ENCODE measurements at regions not wholly inside any gene's neighbourhood (a gene's known extent, or its start where the extent isn't known, plus 50 kb on each side); places are given as distances from the start of the nearest gene placed in this dataset.

DNA sequence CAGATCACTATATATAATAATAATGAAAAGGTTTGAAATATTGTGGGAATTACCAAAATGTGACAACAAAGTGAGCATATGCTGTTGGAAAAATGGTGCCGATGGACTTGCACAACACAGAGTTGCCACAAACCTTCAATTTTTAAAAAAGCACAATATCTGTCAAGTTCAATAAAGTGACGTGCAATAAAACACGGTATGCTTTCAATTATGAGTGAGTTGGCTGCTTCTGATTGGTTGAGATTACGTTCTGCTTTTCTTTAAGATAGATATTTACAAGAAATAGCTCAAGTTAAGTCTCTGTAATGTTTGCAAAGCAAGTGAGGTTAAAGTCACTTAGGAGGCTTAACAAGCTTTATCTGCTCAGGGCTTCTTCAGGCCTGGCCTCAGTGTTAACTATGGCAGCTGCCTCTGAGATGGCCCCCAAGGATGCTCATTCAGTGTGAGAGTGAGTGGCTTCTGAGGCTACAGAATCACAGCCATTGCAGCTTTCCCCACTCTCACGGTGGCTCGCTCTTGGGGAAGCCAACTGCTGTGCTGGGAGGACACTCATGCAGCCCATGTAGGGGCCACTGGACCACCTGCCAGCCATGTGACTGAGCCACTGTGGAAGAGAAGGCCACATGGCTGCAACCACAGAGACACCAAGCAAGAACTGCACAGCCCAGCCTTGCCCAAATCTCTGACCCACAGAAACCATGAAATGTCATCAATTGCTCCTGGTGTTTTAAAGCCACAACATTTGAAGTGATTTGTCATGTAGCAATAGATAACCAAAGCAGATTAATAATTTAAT, 78.3 kb upstream of the TMEM72 start:
- no peaks in the 10 kb centered on the region for H3K9me3 ChIP-seq
- H3K27me3 Mint-ChIP-seq (ENCODE audit: insufficient read depth, unreplicated experiment) = peaks cover 8% of the 10 kb centered on the region
- TF ChIP-seq, protein P1, sequence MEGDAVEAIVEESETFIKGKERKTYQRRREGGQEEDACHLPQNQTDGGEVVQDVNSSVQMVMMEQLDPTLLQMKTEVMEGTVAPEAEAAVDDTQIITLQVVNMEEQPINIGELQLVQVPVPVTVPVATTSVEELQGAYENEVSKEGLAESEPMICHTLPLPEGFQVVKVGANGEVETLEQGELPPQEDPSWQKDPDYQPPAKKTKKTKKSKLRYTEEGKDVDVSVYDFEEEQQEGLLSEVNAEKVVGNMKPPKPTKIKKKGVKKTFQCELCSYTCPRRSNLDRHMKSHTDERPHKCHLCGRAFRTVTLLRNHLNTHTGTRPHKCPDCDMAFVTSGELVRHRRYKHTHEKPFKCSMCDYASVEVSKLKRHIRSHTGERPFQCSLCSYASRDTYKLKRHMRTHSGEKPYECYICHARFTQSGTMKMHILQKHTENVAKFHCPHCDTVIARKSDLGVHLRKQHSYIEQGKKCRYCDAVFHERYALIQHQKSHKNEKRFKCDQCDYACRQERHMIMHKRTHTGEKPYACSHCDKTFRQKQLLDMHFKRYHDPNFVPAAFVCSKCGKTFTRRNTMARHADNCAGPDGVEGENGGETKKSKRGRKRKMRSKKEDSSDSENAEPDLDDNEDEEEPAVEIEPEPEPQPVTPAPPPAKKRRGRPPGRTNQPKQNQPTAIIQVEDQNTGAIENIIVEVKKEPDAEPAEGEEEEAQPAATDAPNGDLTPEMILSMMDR (IDR thresholded peaks at IDR 0.05; ENCODE audit: insufficient read depth in 1 of 2, low read depth in 1 of 2, low read length in 1 of 2, severe bottlenecking in 1 of 2, unreplicated experiment in 1 of 2) = no peak
- intact Hi-C loops (cut with micrococcal nuclease; ENCODE audit: unreplicated experiment) = no loop called here
- no peaks in the 10 kb centered on the region for H3K9me3 Mint-ChIP-seq (ENCODE audit: unreplicated experiment)
- H3K27me3 ChIP-seq (replicated peaks; ENCODE audit: control insufficient read depth, insufficient read depth, low read length) = no peaks in the 10 kb centered on the region
- ChIA-PET CTCF (no interaction called here), POLR2A (no interaction called here)
- no peaks in the 10 kb centered on the region for H3K36me3 ChIP-seq (ENCODE audit: control insufficient read depth, insufficient read depth, low read length)
- H3K4me3 ChIP-seq (ENCODE audit: low read depth, low read length) = no peak overlapping the region
- no peaks in the 10 kb centered on the region for H3K4me1 ChIP-seq
- no peaks in the 10 kb centered on the region for H3K4me1 Mint-ChIP-seq (ENCODE audit: low read depth, unreplicated experiment)
- no peak for DNase-seq
- no TSS peak for BruUV-seq (replicated peaks)
- H3K36me3 Mint-ChIP-seq (ENCODE audit: insufficient read depth, unreplicated experiment) = no peaks in the 10 kb centered on the region
- H3K4me3 Mint-ChIP-seq (ENCODE audit: unreplicated experiment) = no peak overlapping the region
- no peak overlapping the region for H3K27ac Mint-ChIP-seq (ENCODE audit: unreplicated experiment)

DNA sequence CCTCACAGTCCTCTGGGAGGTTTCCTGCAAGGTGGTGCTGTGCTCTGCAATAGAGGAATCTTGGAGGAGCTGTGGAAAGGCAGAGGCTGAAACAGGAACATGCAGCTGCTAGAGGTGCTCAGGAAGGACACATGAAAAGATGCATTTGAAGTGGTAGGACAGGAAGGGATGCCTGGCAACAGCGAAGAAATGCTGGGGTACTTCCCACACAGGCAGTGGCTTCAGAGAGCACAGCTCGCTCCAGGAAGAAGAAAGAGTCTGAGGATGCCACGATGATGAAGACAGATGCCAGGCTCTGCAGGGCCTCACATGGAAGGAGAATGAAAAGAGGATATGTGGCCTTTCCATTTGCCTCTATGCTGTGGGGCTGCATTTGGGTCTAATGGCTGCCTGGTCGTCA, 77.0 kb upstream of the TMEM72 start:
- intact Hi-C loops (cut with micrococcal nuclease; ENCODE audit: unreplicated experiment) = no loop called here
- TF ChIP-seq, protein P1 (IDR thresholded peaks at IDR 0.05; ENCODE audit: insufficient read depth in 1 of 2, low read depth in 1 of 2, low read length in 1 of 2, severe bottlenecking in 1 of 2, unreplicated experiment in 1 of 2) = no peak
- POLR2A ChIA-PET = no interaction called here
- peaks cover 8% of the 10 kb centered on the region for H3K27me3 Mint-ChIP-seq (ENCODE audit: insufficient read depth, unreplicated experiment)
- no peaks in the 10 kb centered on the region for H3K9me3 ChIP-seq
- no peaks in the 10 kb centered on the region for H3K4me1 ChIP-seq
- H3K27me3 ChIP-seq (replicated peaks; ENCODE audit: control insufficient read depth, insufficient read depth, low read length) = no peaks in the 10 kb centered on the region
- no peak overlapping the region for H3K4me3 ChIP-seq (ENCODE audit: low read depth, low read length)
- no peaks in the 10 kb centered on the region for H3K36me3 Mint-ChIP-seq (ENCODE audit: insufficient read depth, unreplicated experiment)
- H3K4me3 Mint-ChIP-seq (ENCODE audit: unreplicated experiment) = no peak overlapping the region
- no TSS peak for BruUV-seq (replicated peaks)
- H3K9me3 Mint-ChIP-seq (ENCODE audit: unreplicated experiment) = no peaks in the 10 kb centered on the region
- no peaks in the 10 kb centered on the region for H3K4me1 Mint-ChIP-seq (ENCODE audit: low read depth, unreplicated experiment)
- no peak overlapping the region for H3K27ac Mint-ChIP-seq (ENCODE audit: unreplicated experiment)
- H3K36me3 ChIP-seq (ENCODE audit: control insufficient read depth, insufficient read depth, low read length) = no peaks in the 10 kb centered on the region
- DNase-seq = no peak
- CTCF ChIA-PET = no interaction called here

- Mint-ChIP-seq H3K27ac (ENCODE audit: unreplicated experiment) (no peak overlapping the region), H3K36me3 (ENCODE audit: insufficient read depth, unreplicated experiment) (no peaks in the 10 kb centered on the region), H3K4me1 (ENCODE audit: low read depth, unreplicated experiment) (no peaks in the 10 kb centered on the region), H3K27me3 (ENCODE audit: insufficient read depth, unreplicated experiment) (peaks cover 12% of the 10 kb centered on the region), H3K4me3 (ENCODE audit: unreplicated experiment) (no peak overlapping the region), H3K9me3 (ENCODE audit: unreplicated experiment) (no peaks in the 10 kb centered on the region)
- no peak for DNase-seq
- H3K4me3 ChIP-seq (ENCODE audit: low read depth, low read length) = no peak overlapping the region
- H3K36me3 ChIP-seq (ENCODE audit: control insufficient read depth, insufficient read depth, low read length) = no peaks in the 10 kb centered on the region
- no TSS peak for BruUV-seq (replicated peaks)
- TF ChIP-seq, protein P1 (IDR thresholded peaks at IDR 0.05; ENCODE audit: insufficient read depth in 1 of 2, low read depth in 1 of 2, low read length in 1 of 2, severe bottlenecking in 1 of 2, unreplicated experiment in 1 of 2) = no peak
- intact Hi-C loops (cut with micrococcal nuclease; ENCODE audit: unreplicated experiment) = no loop called here
- H3K27me3 ChIP-seq (replicated peaks; ENCODE audit: control insufficient read depth, insufficient read depth, low read length) = no peaks in the 10 kb centered on the region
- H3K9me3 ChIP-seq = no peaks in the 10 kb centered on the region
- H3K4me1 ChIP-seq = no peaks in the 10 kb centered on the region
- ChIA-PET POLR2A (no interaction called here), CTCF (no interaction called here)
These were observed 75.8 kb upstream of the TMEM72 start for GRCh38 chr10:44835300-44835699.

Data from Caco-2 (cell line).